HepG2 (cell line): ENCODE measurements at regions not wholly inside any gene's neighbourhood (a gene's known extent, or its start where the extent isn't known, plus 50 kb on each side); places are given as distances from the start of the nearest gene placed in this dataset.

ENCODE experiments used
- ARID2 ChIP-seq: sonication (generic); formaldehyde crosslinking; IDR thresholded peaks from 2 replicates; pipeline ENCODE4 v1.8.1; 2022; ENCODE audit warnings: mild to moderate bottlenecking, missing genetic modification reagents, borderline replicate concordance
- FOXA1 ChIP-seq, 2 experiments: fragments of 450-650 bp in 1 of 2; sonication (generic) in 1 of 2; formaldehyde crosslinking in 1 of 2; IDR thresholded peaks; 2 replicates each; pipeline versions ENCODE4 v1.4.0 to v1.6.1; 2016 to 2020; ENCODE audit warnings: missing genetic modification reagents in 1 of 2
- FOXJ3 ChIP-seq: sonication (generic); formaldehyde crosslinking; IDR thresholded peaks from 2 replicates; pipeline ENCODE4 v1.4.0; 2020; ENCODE audit warnings: missing genetic modification reagents, mild to moderate bottlenecking, borderline replicate concordance
- FOXK1 ChIP-seq: sonication (generic); formaldehyde crosslinking; IDR thresholded peaks from 2 replicates; pipeline ENCODE4 v1.4.0; 2020; ENCODE audit warnings: low read depth, missing genetic modification reagents, borderline replicate concordance
- FOXP1 ChIP-seq, 2 experiments: fragments of 450-650 bp in 1 of 2; IDR thresholded peaks; 2 replicates each; pipeline ENCODE4 v1.6.1; 2017 to 2018; ENCODE audit warnings: antibody characterized with exemption in 1 of 2
- HNF4G ChIP-seq, 2 experiments: sonication (generic) in 1 of 2; formaldehyde crosslinking in 1 of 2; IDR thresholded peaks; 2 replicates each; pipeline versions ENCODE4 v1.4.0 to v1.6.1; 2011 to 2020; ENCODE audit warnings: borderline replicate concordance in 2 of 2, low read depth in 2 of 2, mild to moderate bottlenecking in 2 of 2, low read length in 1 of 2, missing genetic modification reagents in 1 of 2, moderate library complexity in 1 of 2
- HNRNPH1 ChIP-seq: fragments of 200-400 bp; formaldehyde crosslinking; optimal IDR thresholded peaks from 2 replicates; pipeline ENCODE3; 2017; ENCODE audit warnings: mild to moderate bottlenecking, low read depth, low read length
- HOMEZ ChIP-seq: IDR thresholded peaks from 2 replicates; pipeline ENCODE4 v1.6.1; 2016; ENCODE audit warnings: low read depth
- PCBP2 ChIP-seq: fragments of 200-400 bp; formaldehyde crosslinking; optimal IDR thresholded peaks from 2 replicates; pipeline ENCODE3; 2018; ENCODE audit warnings: low read length, low read depth; ENCODE audit not compliant: poor library complexity, severe bottlenecking
- SALL1 ChIP-seq: sonication (generic); formaldehyde crosslinking; IDR thresholded peaks from 2 replicates; pipeline ENCODE4 v1.8.0; 2022; ENCODE audit warnings: mild to moderate bottlenecking, missing genetic modification reagents
- SCMH1 ChIP-seq: sonication (generic); formaldehyde crosslinking; IDR thresholded peaks from 2 replicates; pipeline ENCODE4 v1.9.0; 2021; ENCODE audit warnings: missing genetic modification reagents, mild to moderate bottlenecking, borderline replicate concordance
- SIX1 ChIP-seq: sonication (generic); formaldehyde crosslinking; IDR thresholded peaks from 2 replicates; pipeline ENCODE4 v1.4.0; 2020; ENCODE audit warnings: missing genetic modification reagents, borderline replicate concordance
- SMC3 ChIP-seq: IDR thresholded peaks from 2 replicates; pipeline ENCODE4 v1.6.1; 2011; ENCODE audit warnings: low read length, improper control_type of control experiment
- STAG1 ChIP-seq: sonication (generic); formaldehyde crosslinking; IDR thresholded peaks from 2 replicates; pipeline ENCODE4 v1.4.0; 2020; ENCODE audit warnings: missing genetic modification reagents
- THAP9 ChIP-seq: sonication (generic); formaldehyde crosslinking; IDR thresholded peaks from 2 replicates; pipeline ENCODE4; 2020; ENCODE audit warnings: missing genetic modification reagents, mild to moderate bottlenecking, borderline replicate concordance
- ZBTB20 ChIP-seq: sonication (generic); formaldehyde crosslinking; IDR thresholded peaks from 2 replicates; pipeline ENCODE4 v1.8.1; 2023; ENCODE audit warnings: missing genetic modification reagents, low read depth, mild to moderate bottlenecking, borderline replicate concordance
- ZMYM4 ChIP-seq: sonication (generic); formaldehyde crosslinking; IDR thresholded peaks from 2 replicates; pipeline ENCODE4 v1.8.1; 2023; ENCODE audit warnings: mild to moderate bottlenecking, missing genetic modification reagents
- ZNF335 ChIP-seq: sonication (generic); formaldehyde crosslinking; IDR thresholded peaks from 2 replicates; pipeline ENCODE4 v1.4.0; 2020; ENCODE audit warnings: missing genetic modification reagents
- ZNF615 ChIP-seq: sonication (generic); formaldehyde crosslinking; IDR thresholded peaks from 2 replicates; pipeline ENCODE4 v1.5.0; 2020; ENCODE audit warnings: mild to moderate bottlenecking, missing genetic modification reagents, borderline replicate concordance
- ZNF878 ChIP-seq: sonication (generic); formaldehyde crosslinking; IDR thresholded peaks from 2 replicates; pipeline ENCODE4 v1.8.1; 2023; ENCODE audit warnings: mild to moderate bottlenecking, missing genetic modification reagents, moderate library complexity
- TF ChIP-seq, protein P1 (sequence below): sonication (generic); formaldehyde crosslinking; IDR thresholded peaks from 2 replicates; pipeline ENCODE4 v1.5.1; 2020; ENCODE audit warnings: mild to moderate bottlenecking, missing genetic modification reagents, borderline replicate concordance
- TF ChIP-seq, protein P2 (sequence below): sonication (generic); formaldehyde crosslinking; IDR thresholded peaks from 2 replicates; pipeline ENCODE4 v1.4.0; 2020; ENCODE audit warnings: missing genetic modification reagents

GRCh38 chr18:42141439-42141838 lies 186.4 kb downstream of the PIK3C3 start (continued):
- 0 out of 2 replicates have a peak, but pooled peaks have one; percentile 40 for TF ChIP-seq FOXJ3 (CRISPR knock-in tag)
- no peak for TF ChIP-seq HNF4G (IDR thresholded peaks at IDR 0.05; ENCODE audit: borderline replicate concordance, low read depth, low read length)
- TF ChIP-seq HNF4G (CRISPR knock-in tag; IDR thresholded peaks at IDR 0.05; ENCODE audit: borderline replicate concordance, low read depth) = no peak
- TF ChIP-seq ARID2 = no peak
- peak; percentile 52; the same call in 1 of the 2 replicates for TF ChIP-seq FOXK1
- no peak for TF ChIP-seq ZNF615 (CRISPR knock-in tag)
- 0 out of 2 replicates have a peak, but pooled peaks have one; percentile 57 for TF ChIP-seq FOXA1 (IDR thresholded peaks at IDR 0.05)
- peak; percentile 76 for TF ChIP-seq FOXA1 (CRISPR knock-in tag; IDR thresholded peaks at IDR 0.05)
- TF ChIP-seq, protein P1, sequence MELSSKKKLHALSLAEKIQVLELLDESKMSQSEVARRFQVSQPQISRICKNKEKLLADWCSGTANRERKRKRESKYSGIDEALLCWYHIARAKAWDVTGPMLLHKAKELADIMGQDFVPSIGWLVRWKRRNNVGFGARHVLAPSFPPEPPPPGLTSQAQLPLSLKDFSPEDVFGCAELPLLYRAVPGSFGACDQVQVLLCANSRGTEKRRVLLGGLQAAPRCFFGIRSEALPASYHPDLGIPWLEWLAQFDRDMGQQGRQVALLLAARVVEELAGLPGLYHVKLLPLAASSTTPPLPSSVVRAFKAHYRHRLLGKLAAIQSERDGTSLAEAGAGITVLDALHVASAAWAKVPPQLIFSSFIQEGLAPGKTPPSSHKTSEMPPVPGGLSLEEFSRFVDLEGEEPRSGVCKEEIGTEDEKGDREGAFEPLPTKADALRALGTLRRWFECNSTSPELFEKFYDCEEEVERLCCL (CRISPR knock-in tag) = no peak
- TF ChIP-seq, protein P2, sequence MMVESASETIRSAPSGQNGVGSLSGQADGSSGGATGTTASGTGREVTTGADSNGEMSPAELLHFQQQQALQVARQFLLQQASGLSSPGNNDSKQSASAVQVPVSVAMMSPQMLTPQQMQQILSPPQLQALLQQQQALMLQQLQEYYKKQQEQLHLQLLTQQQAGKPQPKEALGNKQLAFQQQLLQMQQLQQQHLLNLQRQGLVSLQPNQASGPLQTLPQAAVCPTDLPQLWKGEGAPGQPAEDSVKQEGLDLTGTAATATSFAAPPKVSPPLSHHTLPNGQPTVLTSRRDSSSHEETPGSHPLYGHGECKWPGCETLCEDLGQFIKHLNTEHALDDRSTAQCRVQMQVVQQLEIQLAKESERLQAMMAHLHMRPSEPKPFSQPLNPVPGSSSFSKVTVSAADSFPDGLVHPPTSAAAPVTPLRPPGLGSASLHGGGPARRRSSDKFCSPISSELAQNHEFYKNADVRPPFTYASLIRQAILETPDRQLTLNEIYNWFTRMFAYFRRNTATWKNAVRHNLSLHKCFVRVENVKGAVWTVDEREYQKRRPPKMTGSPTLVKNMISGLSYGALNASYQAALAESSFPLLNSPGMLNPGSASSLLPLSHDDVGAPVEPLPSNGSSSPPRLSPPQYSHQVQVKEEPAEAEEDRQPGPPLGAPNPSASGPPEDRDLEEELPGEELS (CRISPR knock-in tag) = peak; percentile 48; the same call in 1 of the 2 replicates
- TF ChIP-seq ZNF878 (CRISPR knock-in tag) = no peak
- TF ChIP-seq ZNF335 (CRISPR knock-in tag) = no peak
- peak; percentile 64; the same call in 1 of the 2 replicates for TF ChIP-seq HOMEZ (CRISPR knock-in tag)
- no peak for TF ChIP-seq SCMH1
- TF ChIP-seq PCBP2 = no peak
- TF ChIP-seq HNRNPH1 = no peak
- TF ChIP-seq THAP9 (CRISPR knock-in tag) = no peak
- TF ChIP-seq SIX1 = no peak
- peak; percentile 95 for TF ChIP-seq ZMYM4
- no peak for TF ChIP-seq ZBTB20 (CRISPR knock-in tag)
- TF ChIP-seq SALL1 (CRISPR knock-in tag) = 0 out of 2 replicates have a peak, but pooled peaks have one; percentile 21
- peak; percentile 50; the same call in 1 of the 2 replicates for TF ChIP-seq SMC3
- peak; percentile 57; the same call in 1 of the 2 replicates for TF ChIP-seq FOXP1 (IDR thresholded peaks at IDR 0.05)
- TF ChIP-seq FOXP1 (CRISPR knock-in tag; IDR thresholded peaks at IDR 0.05) = peak; percentile 76
- peak; percentile 50 for TF ChIP-seq STAG1 (CRISPR knock-in tag)
